ENCODE measurements at regions not wholly inside any gene's neighbourhood (a gene's known extent, or its start where the extent isn't known, plus 50 kb on each side); places are given as distances from the start of the nearest gene placed in this dataset.

GRCh38 chr7:84354866-84355265 lies 160.3 kb upstream of the SEMA3A start:
- TF ChIP-seq POLR2AphosphoS5 (IDR thresholded peaks at IDR 0.05): no peak
- TF ChIP-seq CTCF (IDR thresholded peaks at IDR 0.05): no peak
- no peak for TF ChIP-seq POLR2A (IDR thresholded peaks at IDR 0.05)
